Ovary (tissue), 7 donors: ENCODE measurements at regions not wholly inside any gene's neighbourhood (a gene's known extent, or its start where the extent isn't known, plus 50 kb on each side); places are given as distances from the start of the nearest gene placed in this dataset.

Experiments
- DNase-seq, 5 donors: peaks; one replicate each; pipeline ENCODE4 v3.0.0-alpha.2; 2019 to 2020
- H3K27ac ChIP-seq, 2 donors: fragments of 200-600 bp; one replicate each; pipeline versions ENCODE4 v1.5.1 to v1.8.0; 2019 to 2022
- H3K27me3 ChIP-seq: fragments of 200-600 bp; one replicate; pipeline ENCODE4 v1.8.0; 2022
- H3K36me3 ChIP-seq: fragments of 200-600 bp; sonication (generic); one replicate; pipeline ENCODE4 v1.5.1; 2019
- H3K4me1 ChIP-seq: one replicate; pipeline ENCODE4 v1.8.1; 2013; ENCODE audit warnings: mild to moderate bottlenecking, moderate library complexity; ENCODE audit not compliant: insufficient read depth
- H3K4me3 ChIP-seq: fragments of 200-600 bp; sonication (generic); one replicate; pipeline ENCODE4 v1.5.1; 2017
- H3K9me3 ChIP-seq, 2 donors: fragments of 200-600 bp in 1 of 2; sonication (generic) in 1 of 2; one replicate each; pipeline versions ENCODE4 v1.5.1 to v1.8.1; 2013 to 2019; ENCODE audit warnings: mild to moderate bottlenecking in 1 of 2, moderate library complexity in 1 of 2
- EP300 ChIP-seq: sonication (generic); formaldehyde crosslinking; IDR thresholded peaks from one replicate; pipeline ENCODE4 v1.6.1; 2017; ENCODE audit warnings: antibody characterized with exemption
- POLR2A ChIP-seq: fragments of 450-650 bp; IDR thresholded peaks from one replicate; pipeline ENCODE4 v1.6.1; 2017; ENCODE audit warnings: antibody characterized with exemption, mild to moderate bottlenecking, moderate library complexity
- WGBS, 3 donors: extraction: QIAGEN DNeasy Blood & Tissue Kit in 1 of 3; methylation state at CpG; one replicate each; pipeline versions ENCODE4 v1.1.5 to v1.1.7; 2013 to 2017; 5-methylcytosine and 5-hydroxymethylcytosine counted together
- intact Hi-C, 4 donors: fragments of 100-400 bp; cut with DNase I; formaldehyde crosslinking; loops; one replicate each; pipeline versions ENCODE4 v1.11.0 to v1.15.1; 2022 to 2023
- TF ChIP-seq, protein P1 (sequence below), 3 donors: fragments of 450-650 bp in 2 of 3; fragments of 200-600 bp in 1 of 3; IDR thresholded peaks; one replicate each; pipeline versions ENCODE4 v1.5.1 to v1.8.0; 2016 to 2022; ENCODE audit warnings: antibody characterized with exemption in 3 of 3, mild to moderate bottlenecking in 1 of 3
- donor health status: DM: no; HTN: no; CAD: no; lungs with moderate emphysema.
- donor health status: DM: no; HTN: no; CAD: no.
- donor health status: Bipolar disorder and iron deficiency.
- donor health status: DM: no; HTN: no; CAD: no.
- donor health status: DM: yes; HTN: yes; CAD: no.

DNA sequence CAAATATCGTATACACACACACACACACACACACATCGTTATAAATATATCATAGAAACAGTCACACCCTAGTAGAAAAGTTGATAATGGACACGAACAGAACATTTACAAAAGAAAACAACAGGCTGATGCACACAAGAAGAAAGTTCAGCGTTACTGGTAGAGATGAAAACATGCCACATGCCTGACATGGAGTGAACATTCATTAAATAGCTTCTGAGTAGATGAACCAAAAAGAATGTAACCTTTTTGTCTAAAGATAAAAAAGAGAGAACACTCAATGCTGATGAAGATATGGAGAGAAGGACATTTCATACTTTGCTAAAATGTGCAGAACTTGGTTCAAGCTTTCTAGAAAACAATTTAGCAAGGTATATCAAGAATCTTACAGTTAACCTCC is 173.4 kb upstream of the KLF14 start:
- DNase-seq = no peak
- Histone ChIP-seq H3K36me3 (no peaks in the 10 kb centered on the region), H3K27me3 (no peaks in the 10 kb centered on the region), H3K27ac (no peak overlapping the region), H3K9me3 (no peaks in the 10 kb centered on the region), H3K4me3 (no peak overlapping the region), H3K4me1 (peaks cover 18% of the 10 kb centered on the region)
- 35 to 44% (median 37%) methylated on average over 4 of the region's 4 CpGs for WGBS, 3 donors
- TF ChIP-seq, protein P1, sequence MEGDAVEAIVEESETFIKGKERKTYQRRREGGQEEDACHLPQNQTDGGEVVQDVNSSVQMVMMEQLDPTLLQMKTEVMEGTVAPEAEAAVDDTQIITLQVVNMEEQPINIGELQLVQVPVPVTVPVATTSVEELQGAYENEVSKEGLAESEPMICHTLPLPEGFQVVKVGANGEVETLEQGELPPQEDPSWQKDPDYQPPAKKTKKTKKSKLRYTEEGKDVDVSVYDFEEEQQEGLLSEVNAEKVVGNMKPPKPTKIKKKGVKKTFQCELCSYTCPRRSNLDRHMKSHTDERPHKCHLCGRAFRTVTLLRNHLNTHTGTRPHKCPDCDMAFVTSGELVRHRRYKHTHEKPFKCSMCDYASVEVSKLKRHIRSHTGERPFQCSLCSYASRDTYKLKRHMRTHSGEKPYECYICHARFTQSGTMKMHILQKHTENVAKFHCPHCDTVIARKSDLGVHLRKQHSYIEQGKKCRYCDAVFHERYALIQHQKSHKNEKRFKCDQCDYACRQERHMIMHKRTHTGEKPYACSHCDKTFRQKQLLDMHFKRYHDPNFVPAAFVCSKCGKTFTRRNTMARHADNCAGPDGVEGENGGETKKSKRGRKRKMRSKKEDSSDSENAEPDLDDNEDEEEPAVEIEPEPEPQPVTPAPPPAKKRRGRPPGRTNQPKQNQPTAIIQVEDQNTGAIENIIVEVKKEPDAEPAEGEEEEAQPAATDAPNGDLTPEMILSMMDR (IDR thresholded peaks at IDR 0.05) = no peak
- no peak for TF ChIP-seq POLR2A
- no peak for TF ChIP-seq EP300
- intact Hi-C loops = no loop called here

GRCh38 chr7:130908345-130909160 is 174.5 kb upstream of the KLF14 start:
- no peaks in the 10 kb centered on the region for H3K36me3 ChIP-seq
- H3K4me3 ChIP-seq = no peak overlapping the region
- DNase-seq = no peak
- H3K27ac ChIP-seq = no peak overlapping the region
- intact Hi-C loops = no loop called here
- H3K4me1 ChIP-seq = peaks cover 15% of the 10 kb centered on the region
- 94 to 96% (median 96%) methylated on average over 11 of the region's 11 CpGs for WGBS, 3 donors
- no peaks in the 10 kb centered on the region for H3K9me3 ChIP-seq
- TF ChIP-seq EP300 (no peak), POLR2A (no peak)
- TF ChIP-seq, protein P1 (IDR thresholded peaks at IDR 0.05) = no peak
- H3K27me3 ChIP-seq = no peaks in the 10 kb centered on the region

DNA sequence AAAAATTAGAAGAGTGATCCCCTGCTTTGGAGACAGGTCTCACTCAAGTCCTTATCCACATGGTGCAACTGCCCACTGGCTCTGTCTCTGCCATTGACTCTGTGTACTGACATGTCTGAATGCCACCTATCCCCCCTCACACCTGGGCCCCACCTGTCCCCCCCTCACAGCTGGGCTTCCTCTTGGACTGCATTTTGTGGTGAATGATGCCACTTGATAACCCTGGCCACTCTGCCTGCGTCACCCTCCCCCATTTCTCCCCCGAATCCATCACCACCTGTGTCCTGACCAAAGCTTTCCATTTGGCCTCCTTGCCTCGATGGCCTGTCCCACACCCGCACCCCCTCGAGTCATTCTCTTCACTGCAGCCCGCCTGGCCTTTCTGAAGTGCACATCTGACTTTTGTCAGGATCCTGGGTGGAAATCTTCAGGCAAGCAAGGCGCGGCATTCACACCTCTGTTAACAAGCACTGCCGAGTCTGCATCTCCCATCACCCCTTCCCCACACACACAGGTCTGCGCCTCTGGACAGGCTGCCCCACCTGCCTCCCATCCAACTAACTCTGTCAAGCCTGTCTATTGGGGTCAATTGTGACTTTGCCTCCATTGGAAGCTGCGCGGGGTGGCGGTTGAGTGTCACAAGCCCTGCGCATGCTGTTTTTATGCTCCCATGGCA is 175.3 kb upstream of the KLF14 start:
- no peak overlapping the region for H3K4me3 ChIP-seq
- no peak overlapping the region for H3K27ac ChIP-seq
- intact Hi-C loops = no loop called here
- H3K9me3 ChIP-seq = no peaks in the 10 kb centered on the region
- 94 to 96% (median 95%) methylated on average over 14 of the region's 14 CpGs for WGBS, 3 donors
- TF ChIP-seq, protein P1 (IDR thresholded peaks at IDR 0.05) = no peak
- TF ChIP-seq POLR2A = no peak
- TF ChIP-seq EP300 = no peak
- H3K4me1 ChIP-seq = peaks cover 18% of the 10 kb centered on the region
- no peaks in the 10 kb centered on the region for H3K27me3 ChIP-seq
- no peaks in the 10 kb centered on the region for H3K36me3 ChIP-seq
- DNase-seq = peak in 1 of 5 donors; percentile 21

DNA sequence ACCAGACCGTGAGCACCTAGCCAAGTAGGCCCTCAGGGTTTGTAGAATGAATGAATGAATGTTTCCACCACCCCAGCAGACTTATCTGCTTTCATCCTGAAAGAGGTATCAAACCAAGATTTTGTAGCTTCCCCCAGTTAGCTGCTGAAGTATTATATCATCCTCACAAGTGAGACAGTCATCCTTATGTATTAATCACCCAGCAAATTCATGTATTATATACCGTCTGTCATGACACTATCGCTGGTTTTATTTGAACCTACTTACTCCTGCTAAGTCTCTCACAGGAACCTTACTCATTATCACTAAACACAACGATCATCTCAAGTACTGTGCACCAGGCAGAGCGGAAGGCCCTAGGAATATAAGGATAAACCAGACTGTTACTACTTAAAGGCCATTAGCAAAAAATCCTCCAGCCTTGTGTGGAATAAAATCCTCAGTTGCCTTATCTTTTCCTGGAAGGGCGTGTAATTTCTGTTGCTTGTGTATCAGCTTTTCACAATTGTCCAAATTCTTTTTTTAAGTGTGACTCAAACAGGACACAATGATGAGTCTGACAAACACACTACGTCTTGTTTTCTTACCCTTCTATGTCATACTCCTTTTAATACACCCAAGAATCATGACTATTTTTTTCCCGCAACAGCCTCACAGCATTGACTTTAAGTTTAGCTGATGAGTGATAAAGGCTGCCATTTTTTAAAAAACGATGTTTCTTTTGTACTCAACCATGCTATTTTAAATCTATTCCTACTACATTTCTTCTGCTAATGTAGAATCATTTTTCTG is 176.1 kb upstream of the KLF14 start:
- Histone ChIP-seq H3K27ac (no peak overlapping the region), H3K4me3 (no peak overlapping the region), H3K4me1 (peaks cover 19% of the 10 kb centered on the region), H3K9me3 (no peaks in the 10 kb centered on the region), H3K36me3 (no peaks in the 10 kb centered on the region), H3K27me3 (no peaks in the 10 kb centered on the region)
- DNase-seq = no peak
- intact Hi-C loops = no loop called here
- WGBS, 3 donors = 88 to 90% (median 88%) methylated on average over 9 of the region's 9 CpGs
- no peak for TF ChIP-seq POLR2A
- no peak for TF ChIP-seq EP300
- TF ChIP-seq, protein P1 (IDR thresholded peaks at IDR 0.05) = no peak
